ENCODE measurements at regions not wholly inside any gene's neighbourhood (a gene's known extent, or its start where the extent isn't known, plus 50 kb on each side); places are given as distances from the start of the nearest gene placed in this dataset.

GRCh38 chr3:101100361-101101009 lies 107.3 kb upstream of the ABI3BP start:
- Histone ChIP-seq H3K4me1 (ENCODE audit: control insufficient read depth, insufficient read depth, low read depth, low read length) (no peaks in the 10 kb centered on the region), H4K8ac (ENCODE audit: low read length) (no peak overlapping the region), H2BK120ac (ENCODE audit: low read depth, low read length) (no peak overlapping the region), H3K27ac (ENCODE audit: low read length, poor library complexity, severe bottlenecking) (no peak overlapping the region), H3K9ac (ENCODE audit: low read length) (no peak overlapping the region), H4K91ac (ENCODE audit: low read length) (no peak overlapping the region), H3K23ac (ENCODE audit: low read length in 2 of 2) (peak overlapping the region in 1 of 2 experiments; percentile 59), H3K79me1 (replicated peaks; ENCODE audit: low read length, poor library complexity, severe bottlenecking) (no peaks in the 10 kb centered on the region), H3K4me3 (ENCODE audit: insufficient read depth in 1 of 2, low read depth in 1 of 2, low read length in 2 of 2) (peak overlapping the region in 1 of 2 experiments; percentile 7), H2BK12ac (ENCODE audit: low read length in 2 of 2) (peak overlapping the region in 1 of 2 experiments; percentile 71), H3K14ac (ENCODE audit: low read length in 2 of 2) (no peak overlapping the region), H2BK5ac (ENCODE audit: low read depth, low read length, poor library complexity, severe bottlenecking) (no peak overlapping the region), H3K4me2 (ENCODE audit: low read length, poor library complexity, severe bottlenecking) (no peak overlapping the region), H3K9me3 (ENCODE audit: control insufficient read depth, low read length) (no peaks in the 10 kb centered on the region), H2AFZ (ENCODE audit: low read depth, low read length) (no peak overlapping the region), H3K36me3 (ENCODE audit: control insufficient read depth in 1 of 2, insufficient read depth in 2 of 2, low read depth in 1 of 2, low read length in 2 of 2) (no peaks in the 10 kb centered on the region), H2BK15ac (ENCODE audit: low read depth, poor library complexity, severe bottlenecking) (no peak overlapping the region), H3K4ac (ENCODE audit: low read depth in 1 of 2, low read length in 2 of 2) (no peak overlapping the region), H3K18ac (ENCODE audit: low read depth in 1 of 2, low read length in 2 of 2) (no peak overlapping the region), H2AK5ac (ENCODE audit: low read length, severe bottlenecking) (no peak overlapping the region), H3K27me3 (ENCODE audit: control insufficient read depth in 1 of 2, insufficient read depth in 1 of 2, low read length in 2 of 2) (no peaks in the 10 kb centered on the region)
- no peak for DNase-seq
- 92% methylated on average over 2 of the region's 2 CpGs for WGBS

- H3K27ac ChIP-seq (ENCODE audit: low read length, poor library complexity, severe bottlenecking): no peak overlapping the region
- no peak overlapping the region for H4K91ac ChIP-seq (ENCODE audit: low read length)
- no peaks in the 10 kb centered on the region for H3K27me3 ChIP-seq (ENCODE audit: control insufficient read depth in 1 of 2, insufficient read depth in 1 of 2, low read length in 2 of 2)
- H3K9me3 ChIP-seq (ENCODE audit: control insufficient read depth, low read length): no peaks in the 10 kb centered on the region
- H2BK5ac ChIP-seq (ENCODE audit: low read depth, low read length, poor library complexity, severe bottlenecking): no peak overlapping the region
- no peaks in the 10 kb centered on the region for H3K4me1 ChIP-seq (ENCODE audit: control insufficient read depth, insufficient read depth, low read depth, low read length)
- no peak overlapping the region for H3K18ac ChIP-seq (ENCODE audit: low read depth in 1 of 2, low read length in 2 of 2)
- H3K36me3 ChIP-seq (ENCODE audit: control insufficient read depth in 1 of 2, insufficient read depth in 2 of 2, low read depth in 1 of 2, low read length in 2 of 2): no peaks in the 10 kb centered on the region
- no peak overlapping the region for H3K4me2 ChIP-seq (ENCODE audit: low read length, poor library complexity, severe bottlenecking)
- no peak overlapping the region for H3K4me3 ChIP-seq (ENCODE audit: insufficient read depth in 1 of 2, low read depth in 1 of 2, low read length in 2 of 2)
- WGBS: 100% methylated on average over 1 of the region's 3 CpGs
- no peak overlapping the region for H2AFZ ChIP-seq (ENCODE audit: low read depth, low read length)
- no peak overlapping the region for H3K14ac ChIP-seq (ENCODE audit: low read length in 2 of 2)
- H2AK5ac ChIP-seq (ENCODE audit: low read length, severe bottlenecking): no peak overlapping the region
- no peaks in the 10 kb centered on the region for H3K79me1 ChIP-seq (replicated peaks; ENCODE audit: low read length, poor library complexity, severe bottlenecking)
- no peak overlapping the region for H2BK120ac ChIP-seq (ENCODE audit: low read depth, low read length)
- no peak overlapping the region for H2BK12ac ChIP-seq (ENCODE audit: low read length in 2 of 2)
- no peak for DNase-seq
- no peak overlapping the region for H3K4ac ChIP-seq (ENCODE audit: low read depth in 1 of 2, low read length in 2 of 2)
- no peak overlapping the region for H3K9ac ChIP-seq (ENCODE audit: low read length)
- H3K23ac ChIP-seq (ENCODE audit: low read length in 2 of 2): no peak overlapping the region
- no peak overlapping the region for H4K8ac ChIP-seq (ENCODE audit: low read length)
- no peak overlapping the region for H2BK15ac ChIP-seq (ENCODE audit: low read depth, poor library complexity, severe bottlenecking)
Measured at GRCh38 chr3:101099791-101100190, 106.6 kb upstream of the ABI3BP start.

GRCh38 chr3:101096444-101096843 lies 103.2 kb upstream of the ABI3BP start:
- Histone ChIP-seq H3K14ac (ENCODE audit: low read length in 2 of 2) (no peak overlapping the region), H3K4ac (ENCODE audit: low read depth in 1 of 2, low read length in 2 of 2) (no peak overlapping the region), H3K18ac (ENCODE audit: low read depth in 1 of 2, low read length in 2 of 2) (no peak overlapping the region), H4K91ac (ENCODE audit: low read length) (no peak overlapping the region), H2BK5ac (ENCODE audit: low read depth, low read length, poor library complexity, severe bottlenecking) (no peak overlapping the region), H3K4me3 (ENCODE audit: insufficient read depth in 1 of 2, low read depth in 1 of 2, low read length in 2 of 2) (no peak overlapping the region), H3K9ac (ENCODE audit: low read length) (no peak overlapping the region), H3K4me2 (ENCODE audit: low read length, poor library complexity, severe bottlenecking) (no peak overlapping the region), H2AK5ac (ENCODE audit: low read length, severe bottlenecking) (no peak overlapping the region), H3K4me1 (ENCODE audit: control insufficient read depth, insufficient read depth, low read depth, low read length) (no peaks in the 10 kb centered on the region), H4K8ac (ENCODE audit: low read length) (no peak overlapping the region), H2BK12ac (ENCODE audit: low read length in 2 of 2) (no peak overlapping the region), H3K27ac (ENCODE audit: low read length, poor library complexity, severe bottlenecking) (no peak overlapping the region), H3K36me3 (ENCODE audit: control insufficient read depth in 1 of 2, insufficient read depth in 2 of 2, low read depth in 1 of 2, low read length in 2 of 2) (no peaks in the 10 kb centered on the region), H2BK120ac (ENCODE audit: low read depth, low read length) (no peak overlapping the region), H3K9me3 (ENCODE audit: control insufficient read depth, low read length) (no peaks in the 10 kb centered on the region), H2AFZ (ENCODE audit: low read depth, low read length) (no peak overlapping the region), H3K27me3 (ENCODE audit: control insufficient read depth in 1 of 2, insufficient read depth in 1 of 2, low read length in 2 of 2) (no peaks in the 10 kb centered on the region), H2BK15ac (ENCODE audit: low read depth, poor library complexity, severe bottlenecking) (no peak overlapping the region), H3K23ac (ENCODE audit: low read length in 2 of 2) (no peak overlapping the region), H3K79me1 (replicated peaks; ENCODE audit: low read length, poor library complexity, severe bottlenecking) (no peaks in the 10 kb centered on the region)
- WGBS: 55% methylated on average over 1 of the region's 2 CpGs
- DNase-seq: no peak

GRCh38 chr3:101095693-101096430 lies 102.6 kb upstream of the ABI3BP start:
- WGBS: 100% methylated on average over 4 of the region's 5 CpGs
- Histone ChIP-seq H2AFZ (ENCODE audit: low read depth, low read length) (no peak overlapping the region), H3K36me3 (ENCODE audit: control insufficient read depth in 1 of 2, insufficient read depth in 2 of 2, low read depth in 1 of 2, low read length in 2 of 2) (no peaks in the 10 kb centered on the region), H2BK120ac (ENCODE audit: low read depth, low read length) (no peak overlapping the region), H4K8ac (ENCODE audit: low read length) (no peak overlapping the region), H2BK12ac (ENCODE audit: low read length in 2 of 2) (no peak overlapping the region), H3K27ac (ENCODE audit: low read length, poor library complexity, severe bottlenecking) (no peak overlapping the region), H3K14ac (ENCODE audit: low read length in 2 of 2) (no peak overlapping the region), H3K79me1 (replicated peaks; ENCODE audit: low read length, poor library complexity, severe bottlenecking) (no peaks in the 10 kb centered on the region), H3K4me2 (ENCODE audit: low read length, poor library complexity, severe bottlenecking) (no peak overlapping the region), H3K4me3 (ENCODE audit: insufficient read depth in 1 of 2, low read depth in 1 of 2, low read length in 2 of 2) (no peak overlapping the region), H3K4ac (ENCODE audit: low read depth in 1 of 2, low read length in 2 of 2) (no peak overlapping the region), H2BK15ac (ENCODE audit: low read depth, poor library complexity, severe bottlenecking) (no peak overlapping the region), H3K4me1 (ENCODE audit: control insufficient read depth, insufficient read depth, low read depth, low read length) (no peaks in the 10 kb centered on the region), H3K27me3 (ENCODE audit: control insufficient read depth in 1 of 2, insufficient read depth in 1 of 2, low read length in 2 of 2) (no peaks in the 10 kb centered on the region), H4K91ac (ENCODE audit: low read length) (no peak overlapping the region), H3K9me3 (ENCODE audit: control insufficient read depth, low read length) (no peaks in the 10 kb centered on the region), H3K23ac (ENCODE audit: low read length in 2 of 2) (no peak overlapping the region), H2BK5ac (ENCODE audit: low read depth, low read length, poor library complexity, severe bottlenecking) (no peak overlapping the region), H3K18ac (ENCODE audit: low read depth in 1 of 2, low read length in 2 of 2) (no peak overlapping the region), H3K9ac (ENCODE audit: low read length) (no peak overlapping the region), H2AK5ac (ENCODE audit: low read length, severe bottlenecking) (no peak overlapping the region)
- DNase-seq: no peak
